Smooth muscle cell (in vitro differentiated cells): ENCODE measurements at regions not wholly inside any gene's neighbourhood (a gene's known extent, or its start where the extent isn't known, plus 50 kb on each side); places are given as distances from the start of the nearest gene placed in this dataset.

ENCODE experiments used
- DNase-seq: peaks from one replicate; lab custom pipeline; 2025; ENCODE audit not compliant: unreplicated experiment; lab: John Stamatoyannopoulos, UW
- H2AFZ ChIP-seq: fragments of 200-600 bp; sonication (generic); 2 replicates; pipeline ENCODE4 v1.6.0; 2016; ENCODE audit warnings: antibody characterized with exemption, low read depth, mild to moderate bottlenecking
- H3F3A ChIP-seq: fragments of 200-600 bp; sonication (generic); 2 replicates; pipeline ENCODE4 v1.6.0; 2017; ENCODE audit warnings: antibody characterized with exemption, low read depth
- H3K27ac ChIP-seq: fragments of 200-600 bp; sonication (generic); 2 replicates; pipeline ENCODE4 v1.5.1; 2016; ENCODE audit warnings: low read depth, mild to moderate bottlenecking
- H3K27me3 ChIP-seq: fragments of 200-600 bp; sonication (generic); 2 replicates; pipeline ENCODE4 v1.6.1; 2016; ENCODE audit warnings: low read depth, mild to moderate bottlenecking
- H3K36me3 ChIP-seq: fragments of 200-600 bp; sonication (generic); 2 replicates; pipeline ENCODE4 v1.5.1; 2016; ENCODE audit warnings: low read depth
- H3K4me1 ChIP-seq: fragments of 200-600 bp; sonication (generic); 2 replicates; pipeline ENCODE4 v1.5.1; 2016; ENCODE audit warnings: low read depth
- H3K4me2 ChIP-seq: fragments of 200-600 bp; sonication (generic); 2 replicates; pipeline ENCODE4 v1.6.0; 2016; ENCODE audit warnings: mild to moderate bottlenecking
- H3K4me3 ChIP-seq: fragments of 200-600 bp; sonication (generic); 2 replicates; pipeline ENCODE4 v1.5.1; 2016; ENCODE audit warnings: mild to moderate bottlenecking
- H3K79me2 ChIP-seq: fragments of 200-600 bp; sonication (generic); 2 replicates; pipeline ENCODE4 v1.6.0; 2016; ENCODE audit warnings: low read depth, mild to moderate bottlenecking
- H3K9ac ChIP-seq: fragments of 200-600 bp; sonication (generic); 2 replicates; pipeline ENCODE4 v1.6.0; 2016; ENCODE audit warnings: low read depth
- H3K9me3 ChIP-seq: fragments of 200-600 bp; sonication (generic); replicated peaks from 2 replicates; pipeline ENCODE4 v1.5.1; 2016; ENCODE audit warnings: low read depth
- H4K20me1 ChIP-seq: fragments of 200-600 bp; sonication (generic); 2 replicates; pipeline ENCODE4 v1.6.0; 2016; ENCODE audit warnings: low read depth
- CTCF ChIP-seq: fragments of 200-600 bp; sonication (generic); IDR thresholded peaks from 2 replicates; pipeline ENCODE4 v1.5.1; 2017; ENCODE audit warnings: borderline replicate concordance, mild to moderate bottlenecking, antibody characterized with exemption; ENCODE audit not compliant: insufficient read depth, poor library complexity, severe bottlenecking
- whole genome bisulfite sequencing: methylation state at CpG from one replicate; pipeline ENCODE4 v1.1.7; 2016; ENCODE audit warnings: low lambda C conversion rate; 5-methylcytosine and 5-hydroxymethylcytosine counted together

DNA sequence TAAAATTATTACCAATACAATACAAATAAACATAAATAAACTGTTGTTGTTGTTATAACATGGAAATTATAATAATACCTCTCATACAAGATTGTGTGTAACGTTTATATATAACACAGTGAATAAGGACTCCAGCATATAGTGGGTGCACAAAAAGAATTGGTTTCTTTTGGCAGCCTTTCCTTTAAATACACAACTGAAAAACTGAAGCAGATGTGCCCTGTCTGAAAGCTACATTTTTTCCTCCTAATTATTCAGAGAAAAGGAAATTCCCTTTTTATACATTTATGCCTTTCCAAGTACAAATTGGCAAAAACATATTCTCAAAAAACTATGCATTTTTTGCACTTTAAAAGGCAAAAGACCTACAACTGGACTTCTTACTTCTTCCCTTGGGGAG lies 928.9 kb upstream of the NR2F2 start:
- no peaks in the 10 kb centered on the region for H3K36me3 ChIP-seq
- H3F3A ChIP-seq: no peaks in the 10 kb centered on the region
- no peaks in the 10 kb centered on the region for H3K9me3 ChIP-seq
- H3K4me1 ChIP-seq: no peaks in the 10 kb centered on the region
- no peak overlapping the region for H2AFZ ChIP-seq
- no peak overlapping the region for H3K4me2 ChIP-seq
- no peaks in the 10 kb centered on the region for H3K27me3 ChIP-seq
- H4K20me1 ChIP-seq: no peaks in the 10 kb centered on the region
- 88% methylated on average over 1 of the region's 1 CpG for WGBS
- no peak overlapping the region for H3K9ac ChIP-seq
- no peak for DNase-seq
- no peaks in the 10 kb centered on the region for H3K79me2 ChIP-seq
- H3K27ac ChIP-seq: no peak overlapping the region
- TF ChIP-seq CTCF: no peak
- H3K4me3 ChIP-seq: no peak overlapping the region

- H3K27me3 ChIP-seq: no peaks in the 10 kb centered on the region
- H3K27ac ChIP-seq: no peak overlapping the region
- no peaks in the 10 kb centered on the region for H4K20me1 ChIP-seq
- no peaks in the 10 kb centered on the region for H3K9me3 ChIP-seq
- no peaks in the 10 kb centered on the region for H3K79me2 ChIP-seq
- H3F3A ChIP-seq: no peaks in the 10 kb centered on the region
- no peak for TF ChIP-seq CTCF
- no peak overlapping the region for H2AFZ ChIP-seq
- H3K9ac ChIP-seq: no peak overlapping the region
- H3K4me3 ChIP-seq: no peak overlapping the region
- H3K36me3 ChIP-seq: no peaks in the 10 kb centered on the region
- 56% methylated on average over 3 of the region's 3 CpGs for WGBS
- DNase-seq: no peak
- H3K4me1 ChIP-seq: no peaks in the 10 kb centered on the region
- H3K4me2 ChIP-seq: no peak overlapping the region
Measured at GRCh38 chr15:95405447-95405846, 925.1 kb upstream of the NR2F2 start.

DNA sequence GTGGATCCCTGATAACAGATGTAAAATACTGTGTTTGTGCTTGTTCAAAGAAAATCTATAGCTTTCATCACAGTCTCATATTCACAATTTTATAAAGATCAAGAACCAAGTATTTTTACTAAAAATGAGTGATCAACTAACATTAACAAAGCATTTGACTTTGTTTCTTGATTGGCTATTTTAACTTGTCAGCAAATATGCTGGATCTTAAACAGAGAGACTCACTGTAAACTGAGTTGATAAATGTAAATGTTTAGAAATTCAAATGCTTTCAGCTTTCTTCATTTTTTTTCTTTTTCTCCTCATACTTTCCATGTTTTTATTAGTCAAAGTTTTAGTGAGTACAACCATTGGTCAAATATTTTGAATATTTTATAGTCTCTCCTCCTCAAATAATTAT lies 923.0 kb upstream of the NR2F2 start:
- H3K4me2 ChIP-seq: no peak overlapping the region

More for the DNA sequence above, 923.0 kb upstream of the NR2F2 start:
- Histone ChIP-seq H3K27me3 (no peaks in the 10 kb centered on the region), H3K79me2 (no peaks in the 10 kb centered on the region), H3K27ac (no peak overlapping the region), H4K20me1 (no peaks in the 10 kb centered on the region), H3K4me1 (no peaks in the 10 kb centered on the region), H3K9ac (no peak overlapping the region), H3K4me3 (no peak overlapping the region), H3F3A (no peaks in the 10 kb centered on the region), H3K36me3 (no peaks in the 10 kb centered on the region), H2AFZ (no peak overlapping the region), H3K9me3 (no peaks in the 10 kb centered on the region)
- no peak for DNase-seq
- no peak for TF ChIP-seq CTCF
